ENCODE measurements at regions not wholly inside any gene's neighbourhood (a gene's known extent, or its start where the extent isn't known, plus 50 kb on each side); places are given as distances from the start of the nearest gene placed in this dataset.

- in situ Hi-C loops (cut with MboI) (no loop called here), intact Hi-C loops (cut with micrococcal nuclease; ENCODE audit: unreplicated experiment) (no loop called here)
- no peak overlapping the region for H2AFZ ChIP-seq (ENCODE audit: control insufficient read depth, low read depth, low read length)
- ChIA-PET POLR2A (interaction anchor here (0.7 to 0.8 kb wide), 2 partner anchors 10 to 60 kb away, joined by 3 read pairs; no protein-coding TSS in a partner anchor), CTCF (interaction anchor here (1.0 to 12.9 kb wide), 2 partner anchors 71 to 179 kb away, joined by 3 to 257 read pairs; partner anchors contain the start of gene PLPP3), SMC1A (ENCODE audit: uncharacterized antibody, unreplicated experiment) (interaction anchor here (0.6 to 14.2 kb wide), 12 partner anchors 8 to 184 kb away, joined by 3 to 154 read pairs (median 5); partner anchors contain the start of gene PLPP3), RAD21 (ENCODE audit: unreplicated experiment) (interaction anchor here (1.2 kb wide), 1 partner anchor 179 kb away, joined by 3 read pairs; the partner anchor contains the start of gene PLPP3)
- H3K4me1 ChIP-seq (ENCODE audit: control insufficient read depth, insufficient read depth, low read length): no peaks in the 10 kb centered on the region
- no peak overlapping the region for H3K4me3 ChIP-seq
- H3K27me3 ChIP-seq (replicated peaks in 1 of 2; ENCODE audit: control insufficient read depth in 2 of 2, insufficient read depth in 2 of 2, low read length in 1 of 2): no peaks in the 10 kb centered on the region
- ATAC-seq (no peak; the same call in 2 of the 3 replicates), DNase-seq (ENCODE audit: low read depth, low spot score) (no peak), FAIRE-seq (no peak)
- H3K9me3 ChIP-seq (replicated peaks; ENCODE audit: control insufficient read depth, insufficient read depth, low read length): no peaks in the 10 kb centered on the region
- no peak overlapping the region for H3K4me2 ChIP-seq (ENCODE audit: control insufficient read depth, insufficient read depth)
- no peak for TF ChIP-seq PKNOX1 (IDR thresholded peaks at IDR 0.05)
- TF ChIP-seq IRF3 (IDR thresholded peaks at IDR 0.05): no peak
- no peak for TF ChIP-seq HSF1 (IDR thresholded peaks at IDR 0.05; ENCODE audit: low read depth, low read length)
- TF ChIP-seq IKZF2 (IDR thresholded peaks at IDR 0.05): no peak
- TF ChIP-seq SP1 (IDR thresholded peaks at IDR 0.05; ENCODE audit: low read depth, low read length): no peak
- no peak for TF ChIP-seq ZNF207 (IDR thresholded peaks at IDR 0.05; ENCODE audit: borderline replicate concordance)
- TF ChIP-seq NR2F1 (conservative IDR thresholded peaks at IDR 0.05): no peak
- no peak for TF ChIP-seq YBX1 (IDR thresholded peaks at IDR 0.05)
- TF ChIP-seq EP300 (IDR thresholded peaks at IDR 0.05; ENCODE audit: borderline replicate concordance in 1 of 2, control insufficient read depth in 1 of 2, low read depth in 2 of 2, low read length in 2 of 2): no peak
- TF ChIP-seq BMI1 (IDR thresholded peaks at IDR 0.05; ENCODE audit: borderline replicate concordance): no peak
- TF ChIP-seq RBBP5 (conservative IDR thresholded peaks at IDR 0.05): no peak
- TF ChIP-seq ZSCAN29 (IDR thresholded peaks at IDR 0.05): no peak
- no peak for TF ChIP-seq HDAC6 (IDR thresholded peaks at IDR 0.05; ENCODE audit: unreplicated experiment)
- no peak for TF ChIP-seq TARDBP (IDR thresholded peaks at IDR 0.05; ENCODE audit: borderline replicate concordance)
- no peak for TF ChIP-seq WRNIP1 (IDR thresholded peaks at IDR 0.05; ENCODE audit: borderline replicate concordance, low read depth, low read length)
- no peak for TF ChIP-seq FOS (IDR thresholded peaks at IDR 0.05; ENCODE audit: borderline replicate concordance, extremely low read depth, insufficient read length)
- no peaks in the 10 kb centered on the region for H3K36me3 ChIP-seq (ENCODE audit: control insufficient read depth in 2 of 2, insufficient read depth in 2 of 2, low read length in 1 of 2)
- H3K79me2 ChIP-seq (ENCODE audit: control insufficient read depth, insufficient read depth, low read length): no peaks in the 10 kb centered on the region
- H3K27ac ChIP-seq (ENCODE audit: control insufficient read depth, insufficient read depth): no peak overlapping the region
- no TSS peak for BruUV-seq (replicated peaks)
- H3K9ac ChIP-seq (ENCODE audit: control insufficient read depth, insufficient read depth, low read length): no peak overlapping the region
- no peaks in the 10 kb centered on the region for H4K20me1 ChIP-seq (ENCODE audit: control insufficient read depth, insufficient read depth)
Observed at GRCh38 chr1:56400526-56400925, 178.8 kb downstream of the PLPP3 start.
